H9 (cell line): ENCODE measurements at regions not wholly inside any gene's neighbourhood (a gene's known extent, or its start where the extent isn't known, plus 50 kb on each side); places are given as distances from the start of the nearest gene placed in this dataset.

ENCODE experiments used
- DNase-seq: peaks from one replicate; pipeline ENCODE4 v3.0.0-alpha.2; 2017
- H2AFZ ChIP-seq: one replicate; pipeline ENCODE4 v1.6.1; 2013; ENCODE audit warnings: mild to moderate bottlenecking, low read length, control low read depth, moderate library complexity
- H2AK5ac ChIP-seq: 2 replicates; pipeline ENCODE4 v1.6.1; 2013; ENCODE audit warnings: low read length, control low read depth, mixed read lengths; ENCODE audit not compliant: insufficient read length
- H2BK120ac ChIP-seq: one replicate; pipeline ENCODE4 v1.6.1; 2013; ENCODE audit warnings: low read depth, mild to moderate bottlenecking, low read length, control low read depth, inconsistent platforms; ENCODE audit not compliant: poor library complexity, severe bottlenecking
- H2BK12ac ChIP-seq: 2 replicates; pipeline ENCODE4 v1.6.1; 2013; ENCODE audit warnings: low read length, control low read depth, mixed read lengths, low read depth; ENCODE audit not compliant: insufficient read length
- H2BK15ac ChIP-seq: 2 replicates; pipeline ENCODE4 v1.6.1; 2013; ENCODE audit warnings: low read depth, low read length, control low read depth
- H2BK20ac ChIP-seq: one replicate; pipeline ENCODE4 v1.6.1; 2013; ENCODE audit warnings: low read depth, mild to moderate bottlenecking, low read length, control low read depth, inconsistent platforms; ENCODE audit not compliant: poor library complexity, severe bottlenecking
- H2BK5ac ChIP-seq: 2 replicates; pipeline ENCODE4 v1.6.1; 2013; ENCODE audit warnings: low read length, control low read depth, mixed read lengths; ENCODE audit not compliant: insufficient read length
- H3K14ac ChIP-seq: 2 replicates; pipeline ENCODE4 v1.6.1; 2013; ENCODE audit warnings: low read length, control low read depth; ENCODE audit not compliant: insufficient read depth
- H3K18ac ChIP-seq: 2 replicates; pipeline ENCODE4 v1.6.1; 2013; ENCODE audit warnings: low read depth, mild to moderate bottlenecking, mixed read lengths, low read length, control low read depth; ENCODE audit not compliant: insufficient read length
- H3K23ac ChIP-seq: 2 replicates; pipeline ENCODE4 v1.6.1; 2013; ENCODE audit warnings: low read length, control low read depth, mixed read lengths, low read depth; ENCODE audit not compliant: insufficient read length
- H3K23me2 ChIP-seq: 2 replicates; pipeline ENCODE4 v1.6.1; 2013; ENCODE audit warnings: low read depth, mild to moderate bottlenecking, mixed read lengths, low read length, control low read depth; ENCODE audit not compliant: insufficient read length, poor library complexity, severe bottlenecking
- H3K27ac ChIP-seq: 2 replicates; pipeline ENCODE4 v1.5.1; 2013; ENCODE audit warnings: low read length, control low read depth, mixed read lengths, low read depth; ENCODE audit not compliant: insufficient read length
- H3K27me3 ChIP-seq: 2 replicates; pipeline ENCODE4 v1.6.1; 2013; ENCODE audit warnings: low read length, control low read depth, inconsistent platforms; ENCODE audit not compliant: insufficient read depth
- H3K4ac ChIP-seq: 2 replicates; pipeline ENCODE4 v1.6.1; 2013; ENCODE audit warnings: low read depth, mild to moderate bottlenecking, control low read depth, inconsistent platforms, low read length, moderate library complexity
- H3K4me1 ChIP-seq: 2 replicates; pipeline ENCODE4 v1.6.1; 2013; ENCODE audit warnings: low read length, control low read depth, inconsistent platforms; ENCODE audit not compliant: insufficient read depth
- H3K4me2 ChIP-seq: 2 replicates; pipeline ENCODE4 v1.6.1; 2013; ENCODE audit warnings: low read length, control low read depth, mixed read lengths; ENCODE audit not compliant: insufficient read length, insufficient read depth
- H3K56ac ChIP-seq: 2 replicates; pipeline ENCODE4 v1.6.1; 2013; ENCODE audit warnings: low read depth, mild to moderate bottlenecking, mixed read lengths, low read length, control low read depth; ENCODE audit not compliant: insufficient read length
- H3K79me1 ChIP-seq: 2 replicates; pipeline ENCODE4 v1.6.1; 2013; ENCODE audit warnings: low read depth, mild to moderate bottlenecking, moderate library complexity, low read length, control low read depth, inconsistent platforms; ENCODE audit not compliant: insufficient read depth, poor library complexity, severe bottlenecking
- H3K79me2 ChIP-seq: 2 replicates; pipeline ENCODE4 v1.6.1; 2013; ENCODE audit warnings: low read length, control low read depth, inconsistent platforms; ENCODE audit not compliant: insufficient read depth
- H3K9ac ChIP-seq: 2 replicates; pipeline ENCODE4 v1.6.1; 2013; ENCODE audit warnings: low read length, control low read depth, mixed read lengths; ENCODE audit not compliant: insufficient read length; ENCODE audit errors: extremely low read depth
- H3K9me3 ChIP-seq: one replicate; pipeline ENCODE4 v1.6.1; 2013; ENCODE audit warnings: low read depth, low read length, inconsistent platforms; ENCODE audit not compliant: control insufficient read depth
- H3T11ph ChIP-seq: one replicate; pipeline ENCODE4 v1.6.1; 2013; ENCODE audit warnings: mild to moderate bottlenecking, low read length, control low read depth, inconsistent platforms
- H4K20me1 ChIP-seq: one replicate; pipeline ENCODE4 v1.6.1; 2013; ENCODE audit not compliant: control insufficient read depth, insufficient read length, insufficient read depth
- H4K5ac ChIP-seq: 2 replicates; pipeline ENCODE4 v1.6.1; 2013; ENCODE audit warnings: low read depth, mild to moderate bottlenecking, mixed read lengths, low read length, control low read depth; ENCODE audit not compliant: insufficient read length
- H4K8ac ChIP-seq: replicated peaks from 2 replicates; pipeline ENCODE4 v1.6.1; 2013; ENCODE audit warnings: low read length, control low read depth, mixed read lengths, low read depth; ENCODE audit not compliant: insufficient read length
- H4K91ac ChIP-seq: 2 replicates; pipeline ENCODE4 v1.6.1; 2013; ENCODE audit warnings: low read depth, mild to moderate bottlenecking, moderate library complexity, mixed read lengths, low read length, control low read depth; ENCODE audit not compliant: insufficient read length
- H3K27ac Mint-ChIP-seq, 3 experiments: 2 replicates in 2 of 3; 3 replicates in 1 of 3; pipeline ENCODE4 v1.8.0; 2020 to 2021; ENCODE audit warnings: mixed read lengths in 3 of 3, mild to moderate bottlenecking in 1 of 3, moderate library complexity in 1 of 3
- H3K27me3 Mint-ChIP-seq: 2 replicates; pipeline ENCODE4 v1.8.0; 2021; ENCODE audit warnings: low read depth, mild to moderate bottlenecking, moderate library complexity, mixed read lengths
- H3K36me3 Mint-ChIP-seq, 3 experiments: 2 replicates in 2 of 3; 3 replicates in 1 of 3; pipeline ENCODE4 v1.8.0; 2020 to 2021; ENCODE audit warnings: low read depth in 3 of 3, mixed read lengths in 3 of 3; ENCODE audit not compliant: insufficient read depth in 1 of 3
- H3K4me1 Mint-ChIP-seq, 2 experiments: 2 replicates each; pipeline ENCODE4 v1.8.0; 2020; ENCODE audit warnings: mixed read lengths in 2 of 2
- H3K4me3 Mint-ChIP-seq, 2 experiments: 2 replicates in 1 of 2; 3 replicates in 1 of 2; pipeline ENCODE4 v1.8.0; 2020 to 2021; ENCODE audit warnings: mild to moderate bottlenecking in 2 of 2, mixed read lengths in 2 of 2, moderate library complexity in 1 of 2
- H3K9me3 Mint-ChIP-seq, 2 experiments: 2 replicates in 1 of 2; 3 replicates in 1 of 2; pipeline ENCODE4 v1.8.0; 2020; ENCODE audit warnings: mild to moderate bottlenecking in 2 of 2, mixed read lengths in 2 of 2, moderate library complexity in 1 of 2
- CTCF ChIP-seq: fragments of 200-600 bp; sonication (generic); conservative IDR thresholded peaks from 3 replicates; pipeline ENCODE4 v1.8.0; 2021; ENCODE audit warnings: antibody characterized with exemption, mild to moderate bottlenecking
- WGBS: extraction: QIAGEN DNeasy Blood & Tissue Kit; methylation state at CpG from one replicate; pipeline ENCODE4 v1.1.7; 2013; ENCODE audit warnings: missing lambda C conversion rate, low lambda C conversion rate, mixed read lengths; ENCODE audit not compliant: insufficient read length; ENCODE audit errors: extremely low coverage; 5-methylcytosine and 5-hydroxymethylcytosine counted together

GRCh38 chr10:9357471-9357870, 1303.0 kb downstream of the GATA3 start:
- H3K23me2 ChIP-seq, result no peaks in the 10 kb centered on the region
- Mint-ChIP-seq H3K4me3 (no peak overlapping the region), H3K27ac (no peak overlapping the region), H3K27me3 (no peaks in the 10 kb centered on the region), H3K36me3 (0 out of 7 replicates have a peak, but pooled peaks cover 0 to 4% (median 0%) of the 10 kb centered on the region in 3 experiments), H3K4me1 (no peaks in the 10 kb centered on the region), H3K9me3 (peaks cover 2 to 3% of the 10 kb centered on the region in 2 experiments; a peak in 2 of 5 replicates)
- H3K79me2 ChIP-seq, result no peaks in the 10 kb centered on the region
- no peak for TF ChIP-seq CTCF
- H3K27me3 ChIP-seq, result no peaks in the 10 kb centered on the region
- no peak overlapping the region for H3K9ac ChIP-seq
- no peak overlapping the region for H2BK5ac ChIP-seq
- no peak overlapping the region for H2AK5ac ChIP-seq
- no CpG with 5 or more reads among the region's 4 CpGs for WGBS
- no peak overlapping the region for H2AFZ ChIP-seq
- no peak overlapping the region for H3K27ac ChIP-seq
- DNase-seq, result no peak
- H2BK20ac ChIP-seq, result no peak overlapping the region
- H3K14ac ChIP-seq, result no peak overlapping the region
- H2BK12ac ChIP-seq, result no peak overlapping the region
- H4K91ac ChIP-seq, result no peak overlapping the region
- H2BK120ac ChIP-seq, result no peak overlapping the region
- no peak overlapping the region for H3K4me2 ChIP-seq
- H3K18ac ChIP-seq, result no peak overlapping the region
- no peak overlapping the region for H3T11ph ChIP-seq
- H3K4ac ChIP-seq, result no peak overlapping the region
- no peak overlapping the region for H4K5ac ChIP-seq
- no peak overlapping the region for H2BK15ac ChIP-seq
- no peak overlapping the region for H3K56ac ChIP-seq
- H3K79me1 ChIP-seq, result no peaks in the 10 kb centered on the region
- H4K8ac ChIP-seq, result no peak overlapping the region
- H3K23ac ChIP-seq, result no peak overlapping the region
- H4K20me1 ChIP-seq, result no peaks in the 10 kb centered on the region
- H3K4me1 ChIP-seq, result no peaks in the 10 kb centered on the region
- no peaks in the 10 kb centered on the region for H3K9me3 ChIP-seq
